ENCODE measurements at regions not wholly inside any gene's neighbourhood (a gene's known extent, or its start where the extent isn't known, plus 50 kb on each side); places are given as distances from the start of the nearest gene placed in this dataset.

DNA sequence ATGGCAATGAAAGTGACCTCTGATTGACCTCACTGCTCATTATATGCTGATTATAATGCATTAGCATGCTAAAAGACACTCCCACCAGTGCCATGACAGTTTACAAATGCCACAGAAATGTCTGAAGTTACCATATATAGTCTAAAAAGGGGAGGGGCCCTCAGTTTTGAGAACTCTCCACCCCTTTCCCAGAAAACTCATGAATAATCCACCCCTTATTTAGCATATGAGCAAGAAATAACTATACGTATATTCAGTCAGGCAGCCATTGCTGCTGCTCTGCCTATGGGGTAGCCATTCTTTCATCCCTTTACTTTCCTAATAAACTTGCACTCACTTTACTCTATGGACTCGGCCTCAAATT is 163.1 kb downstream of the ESM1 start:
- H3F3A ChIP-seq (ENCODE audit: insufficient read depth, low read length), result no peaks in the 10 kb centered on the region
- H3K9ac ChIP-seq (ENCODE audit: low read length), result no peak overlapping the region
- no peak overlapping the region for H2AFZ ChIP-seq (ENCODE audit: low read length)
- no peak for DNase-seq
- H3K4me2 ChIP-seq (ENCODE audit: low read depth, low read length), result no peak overlapping the region
- no peaks in the 10 kb centered on the region for H3K9me2 ChIP-seq (replicated peaks; ENCODE audit: insufficient read depth, low read length)
- TF ChIP-seq EZH2phosphoT487 (IDR thresholded peaks at IDR 0.05; ENCODE audit: low read length) (no peak), EZH2 (optimal IDR thresholded peaks at IDR 0.05; ENCODE audit: low read depth, low read length) (no peak)
- TF ChIP-seq, protein P1, sequence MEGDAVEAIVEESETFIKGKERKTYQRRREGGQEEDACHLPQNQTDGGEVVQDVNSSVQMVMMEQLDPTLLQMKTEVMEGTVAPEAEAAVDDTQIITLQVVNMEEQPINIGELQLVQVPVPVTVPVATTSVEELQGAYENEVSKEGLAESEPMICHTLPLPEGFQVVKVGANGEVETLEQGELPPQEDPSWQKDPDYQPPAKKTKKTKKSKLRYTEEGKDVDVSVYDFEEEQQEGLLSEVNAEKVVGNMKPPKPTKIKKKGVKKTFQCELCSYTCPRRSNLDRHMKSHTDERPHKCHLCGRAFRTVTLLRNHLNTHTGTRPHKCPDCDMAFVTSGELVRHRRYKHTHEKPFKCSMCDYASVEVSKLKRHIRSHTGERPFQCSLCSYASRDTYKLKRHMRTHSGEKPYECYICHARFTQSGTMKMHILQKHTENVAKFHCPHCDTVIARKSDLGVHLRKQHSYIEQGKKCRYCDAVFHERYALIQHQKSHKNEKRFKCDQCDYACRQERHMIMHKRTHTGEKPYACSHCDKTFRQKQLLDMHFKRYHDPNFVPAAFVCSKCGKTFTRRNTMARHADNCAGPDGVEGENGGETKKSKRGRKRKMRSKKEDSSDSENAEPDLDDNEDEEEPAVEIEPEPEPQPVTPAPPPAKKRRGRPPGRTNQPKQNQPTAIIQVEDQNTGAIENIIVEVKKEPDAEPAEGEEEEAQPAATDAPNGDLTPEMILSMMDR (IDR thresholded peaks at IDR 0.05; ENCODE audit: low read length), result no peak
- no peak overlapping the region for H3K4me3 ChIP-seq (ENCODE audit: low read length)
- no peaks in the 10 kb centered on the region for H3K36me3 ChIP-seq (replicated peaks; ENCODE audit: insufficient read depth, low read length)
- H3K9me3 ChIP-seq (replicated peaks; ENCODE audit: insufficient read depth, low read length), result no peaks in the 10 kb centered on the region
- H3K27ac ChIP-seq (ENCODE audit: low read length), result no peak overlapping the region
- peaks cover 5% of the 10 kb centered on the region; the same call in 1 of the 2 replicates for H3K4me1 ChIP-seq (ENCODE audit: low read length)
- no peaks in the 10 kb centered on the region for H3K27me3 ChIP-seq (replicated peaks; ENCODE audit: insufficient read depth, low read length)
- H3K79me2 ChIP-seq (ENCODE audit: low read length), result no peaks in the 10 kb centered on the region
- H4K20me1 ChIP-seq (ENCODE audit: insufficient read depth, low read length), result no peaks in the 10 kb centered on the region

DNA sequence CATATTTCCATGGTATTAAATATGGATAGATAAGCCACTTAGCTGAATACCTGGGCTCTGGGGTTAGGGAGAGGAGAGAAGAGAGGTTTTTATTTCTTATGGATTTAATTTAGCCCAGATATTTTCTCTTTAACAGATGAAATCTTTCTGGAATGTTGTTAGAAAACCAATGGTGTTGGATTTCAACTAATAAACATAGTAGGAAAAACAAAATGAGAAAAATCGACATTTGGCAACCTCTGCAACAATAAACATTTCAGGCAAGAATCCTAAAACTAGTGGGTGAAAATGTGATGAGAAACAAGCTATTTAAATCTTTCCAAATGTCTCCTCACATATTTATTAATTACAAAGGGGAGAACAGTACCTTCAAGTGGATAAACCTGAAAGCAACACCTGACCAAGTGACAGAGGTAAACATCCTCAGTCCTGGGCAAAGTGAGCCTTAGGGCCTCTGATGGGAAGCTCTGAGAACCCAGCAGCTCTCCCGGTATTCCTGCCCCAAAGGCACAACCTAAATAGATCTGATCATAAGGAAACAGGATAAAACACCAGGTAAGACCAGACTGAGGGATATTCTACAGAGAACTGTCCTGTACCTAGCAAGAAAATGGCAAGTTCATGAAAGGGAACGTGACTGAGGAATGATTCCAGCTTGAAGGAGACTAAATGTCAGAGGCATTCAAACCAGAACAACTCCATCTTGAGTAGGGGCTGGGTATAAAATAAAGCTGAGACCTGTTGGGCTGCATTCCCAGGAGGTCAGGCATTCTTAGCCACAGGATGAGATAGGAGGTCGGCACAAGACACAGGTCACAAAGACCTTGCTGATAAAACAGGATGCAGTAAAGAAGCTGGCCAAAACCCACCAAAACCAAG is 163.7 kb downstream of the ESM1 start:
- no peaks in the 10 kb centered on the region for H3K36me3 ChIP-seq (replicated peaks; ENCODE audit: insufficient read depth, low read length)
- no peak for TF ChIP-seq EZH2phosphoT487 (IDR thresholded peaks at IDR 0.05; ENCODE audit: low read length)
- TF ChIP-seq EZH2 (optimal IDR thresholded peaks at IDR 0.05; ENCODE audit: low read depth, low read length), result no peak
- TF ChIP-seq, protein P1 (IDR thresholded peaks at IDR 0.05; ENCODE audit: low read length), result no peak
- no peak for DNase-seq
- no peaks in the 10 kb centered on the region for H3K9me2 ChIP-seq (replicated peaks; ENCODE audit: insufficient read depth, low read length)
- H3K79me2 ChIP-seq (ENCODE audit: low read length), result no peaks in the 10 kb centered on the region
- no peaks in the 10 kb centered on the region for H3K9me3 ChIP-seq (replicated peaks; ENCODE audit: insufficient read depth, low read length)
- no peak overlapping the region for H3K27ac ChIP-seq (ENCODE audit: low read length)
- no peak overlapping the region for H3K4me2 ChIP-seq (ENCODE audit: low read depth, low read length)
- no peak overlapping the region for H3K9ac ChIP-seq (ENCODE audit: low read length)
- peaks cover 5% of the 10 kb centered on the region; the same call in 1 of the 2 replicates for H3K4me1 ChIP-seq (ENCODE audit: low read length)
- no peak overlapping the region for H2AFZ ChIP-seq (ENCODE audit: low read length)
- H4K20me1 ChIP-seq (ENCODE audit: insufficient read depth, low read length), result no peaks in the 10 kb centered on the region
- H3K4me3 ChIP-seq (ENCODE audit: low read length), result no peak overlapping the region
- no peaks in the 10 kb centered on the region for H3F3A ChIP-seq (ENCODE audit: insufficient read depth, low read length)
- no peaks in the 10 kb centered on the region for H3K27me3 ChIP-seq (replicated peaks; ENCODE audit: insufficient read depth, low read length)

DNA sequence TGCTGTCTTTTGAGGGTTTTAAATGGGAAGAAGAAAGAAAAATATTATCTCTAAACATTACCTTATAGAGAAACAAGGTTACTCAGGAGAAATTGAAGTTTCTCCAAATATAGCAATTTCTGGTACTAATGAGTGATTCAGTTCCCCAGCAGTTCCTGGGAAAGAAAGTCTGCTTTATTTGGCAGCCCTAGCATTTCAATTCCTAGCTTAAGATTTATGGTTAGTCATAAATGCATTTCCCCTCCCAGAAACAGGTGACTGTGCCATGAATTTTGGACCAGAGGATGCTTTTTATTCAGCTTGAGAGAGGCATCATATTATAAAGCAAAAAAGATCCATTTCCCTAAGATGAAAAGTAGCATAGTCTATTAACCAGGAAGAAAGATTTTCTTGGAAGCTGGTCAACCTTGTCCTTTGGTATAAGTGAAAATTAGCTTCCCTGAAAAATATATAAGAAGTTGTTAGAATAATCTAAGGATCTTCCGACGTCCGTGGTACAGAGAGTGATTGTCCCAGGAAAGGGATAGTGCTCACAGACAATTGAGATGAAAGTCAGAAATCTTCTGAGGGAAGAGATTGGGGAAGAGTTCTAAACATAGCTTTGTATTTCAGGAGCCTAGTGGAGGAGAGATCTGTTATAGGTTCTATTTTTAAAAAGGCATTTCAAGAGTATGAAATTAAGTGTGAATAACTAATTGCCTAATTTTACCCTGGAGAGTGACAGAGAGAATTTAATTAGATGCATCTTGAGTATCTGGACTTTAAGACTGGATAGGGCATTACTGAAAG is 164.9 kb downstream of the ESM1 start:
- H3K27me3 ChIP-seq (replicated peaks; ENCODE audit: insufficient read depth, low read length), result no peaks in the 10 kb centered on the region
- DNase-seq, result no peak
- H3K4me2 ChIP-seq (ENCODE audit: low read depth, low read length), result no peak overlapping the region
- H3K9ac ChIP-seq (ENCODE audit: low read length), result no peak overlapping the region
- peaks cover 5% of the 10 kb centered on the region; the same call in 1 of the 2 replicates for H3K4me1 ChIP-seq (ENCODE audit: low read length)
- no peak overlapping the region for H3K4me3 ChIP-seq (ENCODE audit: low read length)
- H3F3A ChIP-seq (ENCODE audit: insufficient read depth, low read length), result no peaks in the 10 kb centered on the region
- H3K9me2 ChIP-seq (replicated peaks; ENCODE audit: insufficient read depth, low read length), result no peaks in the 10 kb centered on the region
- no peaks in the 10 kb centered on the region for H3K79me2 ChIP-seq (ENCODE audit: low read length)
- H3K9me3 ChIP-seq (replicated peaks; ENCODE audit: insufficient read depth, low read length), result no peaks in the 10 kb centered on the region
- TF ChIP-seq, protein P1 (IDR thresholded peaks at IDR 0.05; ENCODE audit: low read length), result no peak
- TF ChIP-seq EZH2phosphoT487 (IDR thresholded peaks at IDR 0.05; ENCODE audit: low read length) (no peak), EZH2 (optimal IDR thresholded peaks at IDR 0.05; ENCODE audit: low read depth, low read length) (no peak)
- no peak overlapping the region for H2AFZ ChIP-seq (ENCODE audit: low read length)
- no peaks in the 10 kb centered on the region for H3K36me3 ChIP-seq (replicated peaks; ENCODE audit: insufficient read depth, low read length)
- H4K20me1 ChIP-seq (ENCODE audit: insufficient read depth, low read length), result no peaks in the 10 kb centered on the region
- H3K27ac ChIP-seq (ENCODE audit: low read length), result no peak overlapping the region
